ENCODE measurements at regions not wholly inside any gene's neighbourhood (a gene's known extent, or its start where the extent isn't known, plus 50 kb on each side); places are given as distances from the start of the nearest gene placed in this dataset.

DNA sequence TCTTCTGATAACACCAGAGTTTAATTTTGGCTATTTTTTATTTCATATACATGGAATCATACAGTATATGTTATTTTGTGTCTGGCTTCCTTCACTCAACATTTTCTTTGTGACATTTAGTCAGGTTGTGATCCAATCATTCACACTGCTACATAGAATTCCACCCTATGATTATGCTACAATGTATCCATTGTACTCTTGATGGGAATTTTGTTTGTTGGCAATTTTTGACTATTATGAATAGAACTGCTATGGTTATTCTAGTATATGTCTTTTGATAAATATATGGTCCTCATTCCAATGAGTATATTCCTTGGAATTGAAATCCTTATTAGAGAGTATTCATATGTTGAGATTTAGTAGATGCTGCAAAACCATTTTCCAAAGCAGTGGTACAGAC, 936.4 kb upstream of the CHAC2 start:
- no peak for DNase-seq (ENCODE audit: low spot score in 2 of 2)
- H3K4me1 ChIP-seq: no peaks in the 10 kb centered on the region
- no peaks in the 10 kb centered on the region for H3K9me3 ChIP-seq
- no peak overlapping the region for H3K4me3 ChIP-seq
- no peaks in the 10 kb centered on the region for H3K36me3 ChIP-seq
- TF ChIP-seq, protein P1, sequence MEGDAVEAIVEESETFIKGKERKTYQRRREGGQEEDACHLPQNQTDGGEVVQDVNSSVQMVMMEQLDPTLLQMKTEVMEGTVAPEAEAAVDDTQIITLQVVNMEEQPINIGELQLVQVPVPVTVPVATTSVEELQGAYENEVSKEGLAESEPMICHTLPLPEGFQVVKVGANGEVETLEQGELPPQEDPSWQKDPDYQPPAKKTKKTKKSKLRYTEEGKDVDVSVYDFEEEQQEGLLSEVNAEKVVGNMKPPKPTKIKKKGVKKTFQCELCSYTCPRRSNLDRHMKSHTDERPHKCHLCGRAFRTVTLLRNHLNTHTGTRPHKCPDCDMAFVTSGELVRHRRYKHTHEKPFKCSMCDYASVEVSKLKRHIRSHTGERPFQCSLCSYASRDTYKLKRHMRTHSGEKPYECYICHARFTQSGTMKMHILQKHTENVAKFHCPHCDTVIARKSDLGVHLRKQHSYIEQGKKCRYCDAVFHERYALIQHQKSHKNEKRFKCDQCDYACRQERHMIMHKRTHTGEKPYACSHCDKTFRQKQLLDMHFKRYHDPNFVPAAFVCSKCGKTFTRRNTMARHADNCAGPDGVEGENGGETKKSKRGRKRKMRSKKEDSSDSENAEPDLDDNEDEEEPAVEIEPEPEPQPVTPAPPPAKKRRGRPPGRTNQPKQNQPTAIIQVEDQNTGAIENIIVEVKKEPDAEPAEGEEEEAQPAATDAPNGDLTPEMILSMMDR (IDR thresholded peaks at IDR 0.05): no peak
- TF ChIP-seq EP300 (IDR thresholded peaks at IDR 0.05): no peak
- no peak for TF ChIP-seq POLR2AphosphoS5 (IDR thresholded peaks at IDR 0.05)
- TF ChIP-seq POLR2A (IDR thresholded peaks at IDR 0.05): no peak
- H3K27ac ChIP-seq: no peak overlapping the region
- no peaks in the 10 kb centered on the region for H3K27me3 ChIP-seq

DNA sequence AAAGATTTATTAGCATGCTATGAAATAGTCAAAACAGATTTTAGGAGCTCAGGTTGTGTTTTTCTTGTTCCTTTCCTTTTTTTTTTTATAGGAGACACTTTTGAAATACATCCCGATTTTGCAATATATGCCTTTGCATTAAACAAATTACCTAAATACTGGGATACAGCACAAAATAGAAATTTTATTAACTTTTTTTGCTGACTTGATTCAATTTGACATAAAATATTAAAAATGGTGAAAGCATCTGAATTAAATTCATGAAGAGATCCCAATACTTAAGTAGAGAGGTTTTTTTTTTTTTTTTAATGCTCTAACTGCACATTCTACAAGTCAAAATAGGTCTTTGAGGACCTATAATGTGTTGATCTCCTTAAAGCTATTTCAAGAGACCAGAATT, 939.5 kb upstream of the CHAC2 start:
- Histone ChIP-seq H3K9me3 (no peaks in the 10 kb centered on the region), H3K4me3 (no peak overlapping the region), H3K4me1 (no peaks in the 10 kb centered on the region), H3K36me3 (no peaks in the 10 kb centered on the region), H3K27me3 (no peaks in the 10 kb centered on the region), H3K27ac (no peak overlapping the region)
- TF ChIP-seq EP300 (IDR thresholded peaks at IDR 0.05) (no peak), POLR2AphosphoS5 (IDR thresholded peaks at IDR 0.05) (no peak), POLR2A (IDR thresholded peaks at IDR 0.05) (no peak)
- TF ChIP-seq, protein P1 (IDR thresholded peaks at IDR 0.05): no peak
- DNase-seq (ENCODE audit: low spot score in 2 of 2): no peak
- WGBS: 93% methylated on average over 1 of the region's 1 CpG

DNA sequence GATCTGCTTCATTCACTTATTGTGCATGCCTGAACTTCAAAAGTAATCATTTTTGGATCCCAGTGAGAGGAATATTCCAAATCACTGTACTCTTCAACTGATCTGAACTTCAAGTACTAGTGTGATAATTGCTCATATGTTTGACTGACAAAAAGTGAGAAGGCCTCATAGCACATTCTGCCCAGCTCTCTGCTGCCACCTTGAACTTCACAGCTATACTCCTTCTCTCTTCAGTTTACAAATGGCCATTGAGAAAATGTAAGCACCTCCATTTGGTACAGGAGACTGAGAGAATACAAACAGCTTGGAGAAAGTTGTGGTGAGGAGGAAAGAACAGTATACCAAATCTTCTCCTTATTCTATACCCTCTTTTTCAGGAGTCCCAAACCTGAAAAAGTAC, 946.0 kb upstream of the CHAC2 start:
- Histone ChIP-seq H3K9me3 (no peaks in the 10 kb centered on the region), H3K27me3 (no peaks in the 10 kb centered on the region), H3K4me1 (no peaks in the 10 kb centered on the region), H3K27ac (no peak overlapping the region), H3K36me3 (no peaks in the 10 kb centered on the region), H3K4me3 (no peak overlapping the region)
- TF ChIP-seq EP300 (IDR thresholded peaks at IDR 0.05): no peak
- DNase-seq (ENCODE audit: low spot score in 2 of 2): no peak

DNA sequence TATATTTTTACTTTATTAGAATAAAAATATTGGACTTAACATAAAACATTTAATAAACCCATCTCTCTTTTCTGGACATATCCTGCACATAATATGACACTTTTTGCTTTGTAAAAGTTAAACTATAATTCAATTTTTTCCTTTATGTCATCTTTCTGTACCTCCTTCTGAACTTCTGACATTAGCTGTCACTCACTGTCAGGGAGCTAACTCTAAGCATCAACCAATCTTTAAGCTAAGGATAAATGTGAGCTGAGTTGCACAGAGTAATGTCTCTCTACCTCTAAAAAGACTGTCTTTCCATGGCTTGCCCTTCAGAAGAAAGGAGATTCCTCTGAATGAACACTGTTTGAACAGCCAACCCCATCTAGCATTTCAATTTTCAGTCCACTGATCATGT, 948.6 kb upstream of the CHAC2 start:
- Histone ChIP-seq H3K27ac (no peak overlapping the region), H3K27me3 (no peaks in the 10 kb centered on the region), H3K36me3 (no peaks in the 10 kb centered on the region), H3K4me3 (no peak overlapping the region), H3K9me3 (no peaks in the 10 kb centered on the region), H3K4me1 (no peaks in the 10 kb centered on the region)
- TF ChIP-seq POLR2A (IDR thresholded peaks at IDR 0.05) (no peak), EP300 (IDR thresholded peaks at IDR 0.05) (no peak), POLR2AphosphoS5 (IDR thresholded peaks at IDR 0.05) (no peak)
- TF ChIP-seq, protein P1 (IDR thresholded peaks at IDR 0.05): no peak
- no peak for DNase-seq (ENCODE audit: low spot score in 2 of 2)

DNA sequence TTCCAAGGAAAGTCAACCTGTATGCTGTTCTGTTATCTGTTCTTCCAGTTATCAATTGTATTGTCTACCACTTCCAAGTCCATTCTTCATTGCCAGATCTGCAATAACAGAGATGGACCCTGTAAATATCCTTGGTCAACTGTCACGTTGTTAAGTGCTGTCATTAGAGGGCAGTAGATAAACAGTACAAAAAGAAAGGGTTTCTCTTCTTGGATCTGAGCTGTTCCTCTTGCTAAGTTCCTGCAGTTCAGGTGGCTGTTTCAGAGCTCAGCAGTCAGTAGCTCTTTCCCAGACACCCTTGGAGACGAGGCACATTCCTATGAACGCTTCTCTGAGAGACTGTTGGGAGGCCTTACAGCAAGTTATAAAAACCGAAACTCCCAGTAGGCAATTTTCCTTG, 957.1 kb upstream of the CHAC2 start:
- Histone ChIP-seq H3K4me3 (no peak overlapping the region), H3K9me3 (no peaks in the 10 kb centered on the region), H3K27me3 (no peaks in the 10 kb centered on the region), H3K4me1 (no peaks in the 10 kb centered on the region), H3K36me3 (no peaks in the 10 kb centered on the region), H3K27ac (no peak overlapping the region)
- no peak for DNase-seq (ENCODE audit: low spot score in 2 of 2)
- 21% methylated on average over 4 of the region's 4 CpGs for WGBS
- TF ChIP-seq, protein P1 (IDR thresholded peaks at IDR 0.05): no peak
- TF ChIP-seq POLR2A (IDR thresholded peaks at IDR 0.05) (no peak), EP300 (IDR thresholded peaks at IDR 0.05) (no peak), POLR2AphosphoS5 (IDR thresholded peaks at IDR 0.05) (no peak)

DNA sequence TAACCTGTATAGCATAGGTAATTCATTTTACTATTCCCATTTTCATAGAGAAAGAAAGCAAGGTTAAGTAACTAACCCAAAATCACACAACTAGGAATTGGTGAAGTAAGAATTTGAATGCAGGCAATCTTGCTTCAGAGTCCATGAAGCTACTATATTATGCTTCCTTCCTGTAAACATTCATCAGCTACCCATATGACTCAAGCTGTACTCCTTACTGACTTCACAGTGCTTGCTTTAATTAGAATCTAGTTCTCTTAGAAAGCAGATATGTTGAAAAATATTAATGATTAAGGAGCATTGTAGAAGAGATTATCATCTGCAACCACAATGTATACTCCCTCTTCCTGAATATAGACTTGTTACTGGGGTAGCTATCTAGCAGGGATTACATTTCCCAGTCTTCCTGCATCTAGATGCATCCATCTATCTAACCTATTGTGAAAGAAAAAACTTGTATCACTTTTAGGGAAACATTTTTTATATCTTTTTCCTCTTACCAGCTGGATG, 961.6 kb upstream of the CHAC2 start:
- Histone ChIP-seq H3K36me3 (no peaks in the 10 kb centered on the region), H3K4me1 (no peaks in the 10 kb centered on the region), H3K27ac (no peak overlapping the region), H3K27me3 (no peaks in the 10 kb centered on the region), H3K4me3 (no peak overlapping the region), H3K9me3 (no peaks in the 10 kb centered on the region)
- TF ChIP-seq POLR2AphosphoS5 (IDR thresholded peaks at IDR 0.05): no peak
- no peak for TF ChIP-seq EP300 (IDR thresholded peaks at IDR 0.05)
- TF ChIP-seq, protein P1 (IDR thresholded peaks at IDR 0.05): no peak
- TF ChIP-seq POLR2A (IDR thresholded peaks at IDR 0.05): no peak
- no peak for DNase-seq (ENCODE audit: low spot score in 2 of 2)

Measured in suprapubic skin (tissue), 4 donors.